ENCODE measurements at regions not wholly inside any gene's neighbourhood (a gene's known extent, or its start where the extent isn't known, plus 50 kb on each side); places are given as distances from the start of the nearest gene placed in this dataset.

DNA sequence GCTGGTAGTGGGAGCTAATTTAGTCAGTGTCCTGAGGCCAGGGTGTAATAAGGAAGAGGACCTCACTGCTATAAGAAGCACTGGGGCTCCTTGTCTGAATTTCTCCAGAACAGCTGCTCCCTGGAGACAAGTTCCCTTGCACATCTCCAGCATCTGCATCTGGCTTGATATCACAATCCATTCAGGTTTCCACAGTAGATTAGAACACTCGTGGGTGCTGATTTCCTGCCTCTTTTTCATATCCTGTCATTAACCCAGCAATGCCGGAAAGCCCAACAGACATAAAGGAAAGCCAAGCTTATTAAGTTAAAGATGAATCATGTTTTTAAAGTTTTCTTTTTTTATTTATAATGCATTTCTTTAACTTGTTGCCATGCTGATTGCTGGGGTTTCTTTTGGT, 232.3 kb upstream of the WWC1 start:
- TF ChIP-seq, protein P1, sequence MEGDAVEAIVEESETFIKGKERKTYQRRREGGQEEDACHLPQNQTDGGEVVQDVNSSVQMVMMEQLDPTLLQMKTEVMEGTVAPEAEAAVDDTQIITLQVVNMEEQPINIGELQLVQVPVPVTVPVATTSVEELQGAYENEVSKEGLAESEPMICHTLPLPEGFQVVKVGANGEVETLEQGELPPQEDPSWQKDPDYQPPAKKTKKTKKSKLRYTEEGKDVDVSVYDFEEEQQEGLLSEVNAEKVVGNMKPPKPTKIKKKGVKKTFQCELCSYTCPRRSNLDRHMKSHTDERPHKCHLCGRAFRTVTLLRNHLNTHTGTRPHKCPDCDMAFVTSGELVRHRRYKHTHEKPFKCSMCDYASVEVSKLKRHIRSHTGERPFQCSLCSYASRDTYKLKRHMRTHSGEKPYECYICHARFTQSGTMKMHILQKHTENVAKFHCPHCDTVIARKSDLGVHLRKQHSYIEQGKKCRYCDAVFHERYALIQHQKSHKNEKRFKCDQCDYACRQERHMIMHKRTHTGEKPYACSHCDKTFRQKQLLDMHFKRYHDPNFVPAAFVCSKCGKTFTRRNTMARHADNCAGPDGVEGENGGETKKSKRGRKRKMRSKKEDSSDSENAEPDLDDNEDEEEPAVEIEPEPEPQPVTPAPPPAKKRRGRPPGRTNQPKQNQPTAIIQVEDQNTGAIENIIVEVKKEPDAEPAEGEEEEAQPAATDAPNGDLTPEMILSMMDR (IDR thresholded peaks at IDR 0.05) = no peak
- no peak for TF ChIP-seq ZFX (IDR thresholded peaks at IDR 0.05; ENCODE audit: borderline replicate concordance)
- H3K27ac ChIP-seq = no peak overlapping the region

DNA sequence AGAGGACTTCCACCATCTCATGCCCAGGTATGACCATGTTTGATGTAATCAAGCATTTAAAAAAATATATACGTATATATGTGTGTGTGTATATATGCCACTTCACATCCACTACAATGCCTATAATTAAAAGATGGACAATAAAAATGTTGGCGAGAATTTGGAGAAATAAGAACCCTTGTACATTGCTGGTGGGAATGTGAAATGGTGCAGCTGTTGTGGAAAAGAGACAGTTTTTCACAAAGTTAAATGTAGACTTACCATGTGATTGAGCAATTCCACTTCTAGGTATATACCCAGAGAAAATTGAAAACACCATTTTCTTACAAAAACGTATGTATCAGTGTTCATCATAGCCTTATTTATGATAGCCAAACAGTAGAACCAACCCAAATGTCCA, 229.2 kb upstream of the WWC1 start:
- no peak overlapping the region for H3K27ac ChIP-seq
- TF ChIP-seq, protein P1 (IDR thresholded peaks at IDR 0.05) = no peak
- TF ChIP-seq ZFX (IDR thresholded peaks at IDR 0.05; ENCODE audit: borderline replicate concordance) = no peak

DNA sequence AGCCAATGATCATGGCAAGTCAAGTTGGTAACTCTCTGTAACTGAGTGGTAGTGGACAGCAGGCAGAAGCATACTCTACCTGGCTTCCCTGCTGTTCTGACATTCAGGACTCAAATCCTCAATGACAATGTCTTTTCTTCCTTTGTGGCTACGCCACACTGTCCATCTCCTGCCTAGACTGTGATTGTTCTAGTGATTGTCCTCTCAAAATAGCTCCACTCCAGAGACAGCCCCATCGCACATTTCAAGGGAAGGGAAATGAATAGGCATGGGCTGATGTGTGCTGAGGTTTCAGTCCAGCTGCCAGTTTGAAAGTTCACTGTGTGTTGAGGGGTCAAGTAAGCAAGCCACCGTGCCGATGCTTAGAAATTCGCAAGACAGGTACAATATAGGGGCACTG, 227.0 kb upstream of the WWC1 start:
- TF ChIP-seq, protein P1 (IDR thresholded peaks at IDR 0.05) = no peak
- TF ChIP-seq ZFX (IDR thresholded peaks at IDR 0.05; ENCODE audit: borderline replicate concordance) = no peak
- H3K27ac ChIP-seq = no peak overlapping the region

DNA sequence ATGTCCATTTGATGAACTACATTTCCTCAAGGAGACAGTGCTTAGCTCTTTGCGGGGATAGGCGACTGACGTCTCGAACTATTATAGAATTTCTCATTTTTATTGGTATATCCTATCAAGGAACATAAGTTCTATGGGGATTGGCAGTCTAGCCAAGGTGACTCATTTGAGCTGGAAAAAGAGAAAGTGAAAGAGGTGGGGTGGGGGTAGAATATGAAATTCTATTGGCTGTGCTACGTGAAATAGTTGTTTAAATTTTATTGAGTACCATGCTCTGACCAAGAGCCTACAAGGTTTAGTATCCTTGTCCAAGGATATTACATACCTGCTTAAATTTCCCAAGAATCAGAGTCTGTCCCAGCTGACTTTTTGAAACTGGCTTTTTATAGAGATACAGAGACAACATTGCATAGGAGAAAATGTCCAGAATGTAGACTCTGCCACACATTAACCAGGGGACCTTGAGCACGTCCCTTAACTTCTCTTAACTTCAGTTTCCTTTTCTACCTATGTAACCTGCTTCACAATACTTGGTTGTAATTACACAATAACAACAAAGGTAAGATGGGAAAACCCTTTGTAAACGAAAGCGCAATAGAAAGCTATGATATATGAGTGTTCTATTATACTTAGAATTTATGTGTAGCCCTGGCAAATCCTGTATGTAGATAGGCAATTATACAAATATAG, 226.4 kb upstream of the WWC1 start:
- TF ChIP-seq, protein P1 (IDR thresholded peaks at IDR 0.05) = no peak
- no peak for TF ChIP-seq ZFX (IDR thresholded peaks at IDR 0.05; ENCODE audit: borderline replicate concordance)

DNA sequence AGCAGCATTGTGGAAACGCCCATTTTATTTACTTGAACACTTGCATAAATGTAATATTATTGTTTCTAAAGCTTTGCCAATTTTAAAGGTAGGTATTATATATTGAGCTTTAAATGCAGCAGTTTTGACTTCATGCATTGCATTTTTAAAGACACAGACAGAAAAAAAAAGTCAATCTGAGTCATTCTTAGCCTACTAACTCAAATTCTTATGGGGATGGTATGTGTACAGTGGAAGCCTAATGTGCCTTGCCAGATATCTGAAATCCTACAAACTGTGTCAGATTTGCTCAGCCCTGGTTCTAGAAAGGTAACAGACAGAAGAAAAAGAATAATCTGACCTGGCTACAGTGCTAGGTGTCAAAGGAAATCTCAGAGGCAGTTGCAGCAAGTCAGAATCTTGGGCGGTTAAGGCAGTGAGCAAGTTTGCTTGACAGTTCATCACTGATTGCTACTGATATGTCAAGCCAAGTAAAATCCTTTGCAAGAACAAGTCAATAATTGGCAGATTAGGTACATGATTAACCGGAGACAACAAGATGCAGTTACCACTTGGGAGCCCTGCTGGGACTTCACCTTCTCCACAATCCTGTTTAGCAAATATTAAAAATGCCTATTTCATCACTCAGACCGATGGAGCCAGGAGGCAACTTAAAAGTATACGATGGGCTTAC, 224.8 kb upstream of the WWC1 start:
- TF ChIP-seq, protein P1 (IDR thresholded peaks at IDR 0.05) = no peak
- no peak for TF ChIP-seq ZFX (IDR thresholded peaks at IDR 0.05; ENCODE audit: borderline replicate concordance)

More for the DNA sequence above, 226.4 kb upstream of the WWC1 start:
- no peak overlapping the region for H3K27ac ChIP-seq

DNA sequence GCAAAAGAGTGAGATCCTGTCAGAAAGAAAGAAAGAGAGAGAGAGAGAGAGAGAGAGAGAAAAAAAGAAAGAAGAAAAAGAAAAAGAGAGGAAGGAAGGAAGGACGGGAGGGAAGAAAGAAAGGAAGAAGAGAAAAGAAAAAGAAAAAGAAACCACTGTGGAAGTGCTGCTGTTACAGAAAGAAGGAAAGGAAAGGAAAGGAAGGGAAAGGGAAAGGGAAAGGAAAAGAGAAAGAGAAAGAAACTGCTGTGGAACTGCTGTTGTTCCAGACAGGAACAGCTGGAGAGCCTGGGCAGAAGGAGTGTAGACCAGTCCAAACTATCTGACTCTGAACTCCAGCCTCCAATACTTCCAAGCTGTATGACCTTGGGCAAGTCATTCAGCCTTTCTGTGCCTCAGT, 220.7 kb upstream of the WWC1 start:
- H3K27ac ChIP-seq = no peak overlapping the region
- no peak for TF ChIP-seq ZFX (IDR thresholded peaks at IDR 0.05; ENCODE audit: borderline replicate concordance)
- TF ChIP-seq, protein P1 (IDR thresholded peaks at IDR 0.05) = no peak

More for the DNA sequence above, 224.8 kb upstream of the WWC1 start:
- H3K27ac ChIP-seq = no peak overlapping the region

DNA sequence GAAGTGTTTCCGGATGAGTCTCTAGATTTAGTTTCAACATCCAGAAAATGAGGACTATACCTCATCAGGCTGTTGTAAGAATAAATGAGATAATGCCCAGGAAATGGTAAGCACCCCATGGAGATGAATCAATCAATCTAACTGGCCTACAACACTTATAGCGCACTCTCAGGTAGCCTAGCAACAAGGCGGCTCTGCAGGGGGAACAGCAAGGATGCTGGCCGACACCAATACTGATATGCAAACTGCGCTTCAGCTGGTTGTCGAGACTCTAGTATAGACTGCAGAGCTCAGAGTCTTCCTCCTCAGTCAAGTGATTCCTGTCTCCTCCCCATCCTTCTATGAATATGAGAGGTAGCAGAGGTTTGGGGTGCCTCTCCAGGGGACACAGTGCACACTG, 218.8 kb upstream of the WWC1 start:
- H3K27ac ChIP-seq = no peak overlapping the region
- no peak for TF ChIP-seq ZFX (IDR thresholded peaks at IDR 0.05; ENCODE audit: borderline replicate concordance)
- TF ChIP-seq, protein P1 (IDR thresholded peaks at IDR 0.05) = no peak
